ENCODE measurements at regions not wholly inside any gene's neighbourhood (a gene's known extent, or its start where the extent isn't known, plus 50 kb on each side); places are given as distances from the start of the nearest gene placed in this dataset.

DNA sequence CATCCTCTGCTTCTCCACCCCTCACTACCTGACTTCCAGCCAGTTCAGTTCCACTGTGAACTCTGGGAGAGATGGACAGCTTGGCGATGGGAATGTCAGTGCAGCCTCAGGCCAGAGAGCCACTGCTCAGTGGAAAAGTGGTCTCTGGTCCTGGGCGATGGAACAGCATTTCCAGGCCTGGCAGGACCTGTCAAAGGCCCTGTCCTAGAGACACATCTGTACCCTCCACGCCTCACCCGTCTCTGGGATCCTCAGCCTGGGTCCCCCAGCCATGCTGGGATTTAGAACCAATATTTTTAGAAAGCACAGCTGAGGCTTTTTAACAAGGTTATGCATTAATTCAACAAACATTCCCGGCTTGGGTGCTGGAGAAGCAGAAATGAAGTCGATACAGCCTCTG, 165.7 kb downstream of the MN1 start:
- Histone ChIP-seq H3K4me1 (no peaks in the 10 kb centered on the region), H3K27me3 (peaks cover 6% of the 10 kb centered on the region), H3K36me3 (no peaks in the 10 kb centered on the region), H3K27ac (no peak overlapping the region), H3K9me3 (no peaks in the 10 kb centered on the region), H3K4me3 (no peak overlapping the region)
- intact Hi-C loops (cut with DNase I), result no loop called here
- DNase-seq (no peak), ATAC-seq (no peak)
- TF ChIP-seq, protein P1, sequence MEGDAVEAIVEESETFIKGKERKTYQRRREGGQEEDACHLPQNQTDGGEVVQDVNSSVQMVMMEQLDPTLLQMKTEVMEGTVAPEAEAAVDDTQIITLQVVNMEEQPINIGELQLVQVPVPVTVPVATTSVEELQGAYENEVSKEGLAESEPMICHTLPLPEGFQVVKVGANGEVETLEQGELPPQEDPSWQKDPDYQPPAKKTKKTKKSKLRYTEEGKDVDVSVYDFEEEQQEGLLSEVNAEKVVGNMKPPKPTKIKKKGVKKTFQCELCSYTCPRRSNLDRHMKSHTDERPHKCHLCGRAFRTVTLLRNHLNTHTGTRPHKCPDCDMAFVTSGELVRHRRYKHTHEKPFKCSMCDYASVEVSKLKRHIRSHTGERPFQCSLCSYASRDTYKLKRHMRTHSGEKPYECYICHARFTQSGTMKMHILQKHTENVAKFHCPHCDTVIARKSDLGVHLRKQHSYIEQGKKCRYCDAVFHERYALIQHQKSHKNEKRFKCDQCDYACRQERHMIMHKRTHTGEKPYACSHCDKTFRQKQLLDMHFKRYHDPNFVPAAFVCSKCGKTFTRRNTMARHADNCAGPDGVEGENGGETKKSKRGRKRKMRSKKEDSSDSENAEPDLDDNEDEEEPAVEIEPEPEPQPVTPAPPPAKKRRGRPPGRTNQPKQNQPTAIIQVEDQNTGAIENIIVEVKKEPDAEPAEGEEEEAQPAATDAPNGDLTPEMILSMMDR (IDR thresholded peaks at IDR 0.05), result no peak

DNA sequence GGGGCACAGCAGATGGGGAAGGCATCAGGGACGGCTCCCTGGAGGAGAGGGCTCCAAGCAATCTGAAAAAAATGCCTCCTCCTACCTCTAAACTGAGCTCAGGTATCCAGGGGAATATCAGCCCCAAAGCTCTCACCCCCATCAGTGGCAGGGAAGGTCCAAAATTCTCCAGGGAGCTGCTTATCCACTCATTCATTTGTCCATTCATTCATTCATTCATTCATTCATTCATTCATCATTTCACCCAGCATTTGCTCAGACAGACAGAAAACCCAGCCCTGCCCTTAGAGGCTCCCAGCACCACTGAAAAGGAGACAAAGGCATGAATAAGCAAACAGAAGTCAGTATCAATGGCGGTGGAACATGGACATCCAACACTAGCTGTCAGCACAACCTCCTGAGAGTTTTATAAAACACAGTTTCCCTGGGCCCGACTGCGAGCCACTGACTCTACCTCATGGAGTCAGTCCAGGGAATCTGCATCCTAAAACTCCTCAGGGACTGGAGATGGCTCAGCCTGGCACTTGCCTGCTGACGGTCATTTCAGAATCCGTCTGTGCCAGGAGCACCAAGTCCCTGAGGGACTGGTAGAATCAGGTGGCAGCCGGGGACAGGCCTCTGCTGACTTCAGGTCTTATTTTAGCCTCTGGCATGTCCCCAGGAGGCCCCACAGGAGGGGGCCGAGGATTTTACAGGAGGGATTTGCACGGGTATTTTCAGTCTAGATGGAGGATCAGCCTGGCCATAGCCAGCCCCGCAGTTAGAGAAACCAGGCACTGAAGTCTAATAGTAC, 164.6 kb downstream of the MN1 start:
- DNase-seq (no peak), ATAC-seq (no peak)
- H3K27ac ChIP-seq, result no peak overlapping the region
- H3K9me3 ChIP-seq, result no peaks in the 10 kb centered on the region
- H3K27me3 ChIP-seq, result peaks cover 6% of the 10 kb centered on the region
- H3K4me3 ChIP-seq, result no peak overlapping the region
- no peaks in the 10 kb centered on the region for H3K4me1 ChIP-seq
- intact Hi-C loops (cut with DNase I), result no loop called here
- TF ChIP-seq, protein P1 (IDR thresholded peaks at IDR 0.05), result no peak
- H3K36me3 ChIP-seq, result no peaks in the 10 kb centered on the region

DNA sequence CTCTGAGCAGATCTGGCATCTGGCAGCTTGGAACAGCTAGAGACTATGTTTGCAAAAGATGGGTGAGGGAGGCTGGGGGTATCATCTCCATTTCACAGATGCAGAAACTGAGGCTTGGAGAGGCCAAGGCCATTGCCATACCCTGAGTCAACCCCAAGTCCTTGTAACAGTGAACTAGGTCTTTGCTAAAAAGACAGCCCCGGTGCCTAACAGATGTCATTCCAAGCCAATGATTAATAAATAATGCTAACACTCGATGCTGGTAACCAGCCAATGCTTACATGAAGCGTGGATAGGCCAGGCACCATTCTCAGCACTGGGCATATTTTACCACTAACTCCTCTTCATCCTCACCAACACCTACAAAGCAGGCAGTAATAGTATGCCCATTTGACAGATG, 164.0 kb downstream of the MN1 start:
- no peaks in the 10 kb centered on the region for H3K36me3 ChIP-seq
- ATAC-seq, result no peak
- no peak overlapping the region for H3K27ac ChIP-seq
- intact Hi-C loops (cut with DNase I), result no loop called here
- DNase-seq, result no peak
- TF ChIP-seq, protein P1 (IDR thresholded peaks at IDR 0.05), result no peak
- H3K9me3 ChIP-seq, result no peaks in the 10 kb centered on the region
- H3K4me1 ChIP-seq, result no peaks in the 10 kb centered on the region
- no peak overlapping the region for H3K4me3 ChIP-seq
- peaks cover 4% of the 10 kb centered on the region for H3K27me3 ChIP-seq

DNA sequence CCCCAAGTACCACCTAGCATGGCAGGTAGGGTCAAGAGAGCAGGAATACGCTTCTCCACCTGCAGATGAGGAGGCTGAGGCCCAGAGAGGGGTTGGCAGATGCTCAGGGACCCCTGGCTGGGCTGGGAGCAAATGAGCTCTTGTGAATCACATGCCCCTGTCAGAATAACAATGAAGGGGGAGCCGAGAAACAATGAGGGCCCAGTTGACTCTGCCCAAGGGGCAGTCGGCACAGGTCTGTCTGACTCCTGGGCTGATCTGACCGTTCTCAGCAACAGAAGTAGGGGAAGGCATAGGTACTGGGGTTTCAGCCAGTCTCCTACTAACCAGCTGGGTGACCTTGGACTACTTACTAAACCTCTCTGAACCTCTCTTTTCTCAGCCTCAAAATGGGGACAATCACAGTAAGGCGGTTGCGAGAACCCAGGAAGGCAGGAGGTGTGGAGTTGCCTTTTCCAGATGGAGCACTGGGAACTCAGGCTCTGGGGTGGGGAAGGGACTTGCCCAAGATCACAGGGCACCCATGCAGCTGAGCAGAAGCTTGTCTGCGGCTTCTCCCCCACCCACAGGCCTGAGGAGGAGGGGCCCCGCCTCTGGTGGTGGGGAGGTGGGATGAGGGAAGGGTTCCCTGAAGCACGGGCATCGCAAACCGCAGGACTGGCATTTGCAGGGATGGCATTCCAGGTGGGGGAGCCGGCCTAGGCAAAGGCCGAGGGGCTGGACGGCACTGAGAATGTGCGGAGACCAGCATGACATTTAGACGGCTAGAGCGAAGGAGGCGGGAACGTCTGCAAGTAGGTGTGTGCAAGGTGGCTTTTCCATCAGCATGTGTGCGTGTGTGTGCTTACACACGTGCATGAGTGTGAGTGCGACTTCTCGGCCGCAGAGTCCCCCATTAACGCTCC, 163.0 kb downstream of the MN1 start:
- TF ChIP-seq, protein P1 (IDR thresholded peaks at IDR 0.05), result no peak
- H3K4me3 ChIP-seq, result no peak overlapping the region
- DNase-seq (no peak), ATAC-seq (no peak)
- intact Hi-C loops (cut with DNase I), result no loop called here
- H3K9me3 ChIP-seq, result no peaks in the 10 kb centered on the region
- no peak overlapping the region for H3K27ac ChIP-seq
- H3K4me1 ChIP-seq, result no peaks in the 10 kb centered on the region
- no peaks in the 10 kb centered on the region for H3K27me3 ChIP-seq
- no peaks in the 10 kb centered on the region for H3K36me3 ChIP-seq

DNA sequence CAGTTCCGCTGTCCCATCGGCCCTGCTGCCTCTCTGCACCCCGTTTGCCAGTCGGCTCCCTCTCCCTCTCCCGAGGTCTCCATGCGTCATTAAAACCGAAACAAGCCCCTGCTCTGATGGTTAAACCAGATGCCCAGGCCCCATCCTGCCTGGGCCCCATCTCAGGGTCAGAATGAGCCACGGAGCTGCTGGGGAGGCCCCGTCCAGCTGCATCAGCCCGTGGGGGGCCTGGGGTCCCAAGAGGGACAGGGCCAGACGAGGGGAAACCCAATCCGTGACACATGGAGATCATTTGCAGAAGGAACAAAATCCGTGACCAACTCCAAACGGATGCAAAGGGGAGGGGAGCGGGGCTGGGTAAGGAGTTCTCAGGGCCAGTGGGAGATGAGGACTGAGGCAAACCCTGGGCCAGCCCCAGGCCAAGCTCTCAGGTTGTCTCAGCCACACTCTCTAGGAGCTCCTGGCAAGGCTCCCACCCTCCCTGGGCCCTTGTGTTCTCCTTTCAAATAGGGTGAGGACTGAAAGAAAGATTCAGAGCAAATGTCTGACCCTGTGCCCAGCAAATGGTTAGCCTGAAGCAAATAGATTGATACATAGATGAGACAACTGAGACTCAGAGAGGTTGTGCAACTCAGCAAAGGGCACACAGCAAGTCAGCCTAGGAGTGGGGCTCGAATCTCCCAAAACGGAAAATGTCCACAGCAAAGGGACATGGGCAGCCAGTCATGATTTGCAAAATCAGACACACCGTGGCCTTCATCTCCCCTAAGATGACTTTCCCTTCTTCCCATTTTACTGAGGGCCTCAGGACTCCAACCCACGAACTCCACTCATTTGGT, 162.1 kb downstream of the MN1 start:
- H3K27ac ChIP-seq, result no peak overlapping the region
- TF ChIP-seq, protein P1 (IDR thresholded peaks at IDR 0.05), result no peak
- DNase-seq, result no peak
- no peaks in the 10 kb centered on the region for H3K9me3 ChIP-seq
- H3K4me3 ChIP-seq, result no peak overlapping the region
- H3K4me1 ChIP-seq, result no peaks in the 10 kb centered on the region
- no peaks in the 10 kb centered on the region for H3K36me3 ChIP-seq
- no peak for ATAC-seq
- no peaks in the 10 kb centered on the region for H3K27me3 ChIP-seq
- intact Hi-C loops (cut with DNase I), result no loop called here
